ENCODE measurements at regions not wholly inside any gene's neighbourhood (a gene's known extent, or its start where the extent isn't known, plus 50 kb on each side); places are given as distances from the start of the nearest gene placed in this dataset.

DNA sequence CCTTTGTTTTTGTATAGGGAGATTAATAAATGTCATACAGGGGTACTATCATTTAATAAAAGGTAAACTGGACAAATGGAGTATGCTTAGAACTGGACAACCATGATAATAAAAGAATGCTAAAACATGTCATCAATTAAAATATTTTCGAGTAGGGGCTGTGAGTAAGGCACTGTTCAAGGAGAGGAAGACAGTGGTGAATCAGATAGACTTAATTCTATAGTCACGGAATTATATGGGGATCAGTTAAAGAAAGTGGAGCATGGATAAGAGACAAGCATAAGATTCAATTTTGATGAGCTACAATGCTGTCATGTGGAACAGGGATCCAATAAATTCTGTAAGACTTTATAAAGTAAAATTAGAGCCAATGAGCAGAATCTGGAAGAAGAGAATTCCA is 104.5 kb downstream of the HMHB1 start:
- TF ChIP-seq POLR2A (IDR thresholded peaks at IDR 0.05): no peak
- TF ChIP-seq, protein P1, sequence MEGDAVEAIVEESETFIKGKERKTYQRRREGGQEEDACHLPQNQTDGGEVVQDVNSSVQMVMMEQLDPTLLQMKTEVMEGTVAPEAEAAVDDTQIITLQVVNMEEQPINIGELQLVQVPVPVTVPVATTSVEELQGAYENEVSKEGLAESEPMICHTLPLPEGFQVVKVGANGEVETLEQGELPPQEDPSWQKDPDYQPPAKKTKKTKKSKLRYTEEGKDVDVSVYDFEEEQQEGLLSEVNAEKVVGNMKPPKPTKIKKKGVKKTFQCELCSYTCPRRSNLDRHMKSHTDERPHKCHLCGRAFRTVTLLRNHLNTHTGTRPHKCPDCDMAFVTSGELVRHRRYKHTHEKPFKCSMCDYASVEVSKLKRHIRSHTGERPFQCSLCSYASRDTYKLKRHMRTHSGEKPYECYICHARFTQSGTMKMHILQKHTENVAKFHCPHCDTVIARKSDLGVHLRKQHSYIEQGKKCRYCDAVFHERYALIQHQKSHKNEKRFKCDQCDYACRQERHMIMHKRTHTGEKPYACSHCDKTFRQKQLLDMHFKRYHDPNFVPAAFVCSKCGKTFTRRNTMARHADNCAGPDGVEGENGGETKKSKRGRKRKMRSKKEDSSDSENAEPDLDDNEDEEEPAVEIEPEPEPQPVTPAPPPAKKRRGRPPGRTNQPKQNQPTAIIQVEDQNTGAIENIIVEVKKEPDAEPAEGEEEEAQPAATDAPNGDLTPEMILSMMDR (IDR thresholded peaks at IDR 0.05 in 4 of 5, conservative IDR thresholded peaks at IDR 0.05 in 1 of 5): no peak
